ENCODE measurements at regions not wholly inside any gene's neighbourhood (a gene's known extent, or its start where the extent isn't known, plus 50 kb on each side); places are given as distances from the start of the nearest gene placed in this dataset.

DNA sequence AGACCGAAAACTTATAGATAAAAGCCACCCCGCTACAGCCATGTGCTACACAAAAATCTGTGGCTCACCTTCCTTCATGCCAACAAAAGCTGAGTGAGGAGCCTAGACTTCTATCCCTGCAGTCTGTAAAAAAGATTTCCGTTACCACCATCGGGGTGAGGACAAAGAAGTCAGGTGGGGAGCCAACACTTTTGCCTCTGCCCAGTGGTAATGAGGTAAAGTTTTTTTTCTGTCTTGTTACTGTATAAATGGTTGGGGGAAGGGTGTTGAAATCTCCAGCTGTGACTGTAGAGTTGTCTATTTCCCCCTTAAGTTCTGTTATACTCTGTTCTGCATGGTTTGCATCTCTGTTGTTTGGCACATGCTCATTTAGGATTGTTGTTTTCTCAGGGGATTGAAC is 707.8 kb downstream of the FLRT2 start:
- no peak for DNase-seq (ENCODE audit: low read depth, low spot score)
- Histone ChIP-seq H3K9me3 (ENCODE audit: control insufficient read depth, insufficient read depth, low read length) (no peaks in the 10 kb centered on the region), H3K27me3 (ENCODE audit: control insufficient read depth, insufficient read depth, low read length) (no peaks in the 10 kb centered on the region), H3K27ac (ENCODE audit: low read depth, low read length) (no peak overlapping the region), H3K4me3 (ENCODE audit: low read depth, low read length) (no peak overlapping the region)
- ChIA-PET CTCF (no interaction called here), POLR2A (no interaction called here)
- TF ChIP-seq, protein P1, sequence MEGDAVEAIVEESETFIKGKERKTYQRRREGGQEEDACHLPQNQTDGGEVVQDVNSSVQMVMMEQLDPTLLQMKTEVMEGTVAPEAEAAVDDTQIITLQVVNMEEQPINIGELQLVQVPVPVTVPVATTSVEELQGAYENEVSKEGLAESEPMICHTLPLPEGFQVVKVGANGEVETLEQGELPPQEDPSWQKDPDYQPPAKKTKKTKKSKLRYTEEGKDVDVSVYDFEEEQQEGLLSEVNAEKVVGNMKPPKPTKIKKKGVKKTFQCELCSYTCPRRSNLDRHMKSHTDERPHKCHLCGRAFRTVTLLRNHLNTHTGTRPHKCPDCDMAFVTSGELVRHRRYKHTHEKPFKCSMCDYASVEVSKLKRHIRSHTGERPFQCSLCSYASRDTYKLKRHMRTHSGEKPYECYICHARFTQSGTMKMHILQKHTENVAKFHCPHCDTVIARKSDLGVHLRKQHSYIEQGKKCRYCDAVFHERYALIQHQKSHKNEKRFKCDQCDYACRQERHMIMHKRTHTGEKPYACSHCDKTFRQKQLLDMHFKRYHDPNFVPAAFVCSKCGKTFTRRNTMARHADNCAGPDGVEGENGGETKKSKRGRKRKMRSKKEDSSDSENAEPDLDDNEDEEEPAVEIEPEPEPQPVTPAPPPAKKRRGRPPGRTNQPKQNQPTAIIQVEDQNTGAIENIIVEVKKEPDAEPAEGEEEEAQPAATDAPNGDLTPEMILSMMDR (IDR thresholded peaks at IDR 0.05; ENCODE audit: low read depth, low read length): no peak

DNA sequence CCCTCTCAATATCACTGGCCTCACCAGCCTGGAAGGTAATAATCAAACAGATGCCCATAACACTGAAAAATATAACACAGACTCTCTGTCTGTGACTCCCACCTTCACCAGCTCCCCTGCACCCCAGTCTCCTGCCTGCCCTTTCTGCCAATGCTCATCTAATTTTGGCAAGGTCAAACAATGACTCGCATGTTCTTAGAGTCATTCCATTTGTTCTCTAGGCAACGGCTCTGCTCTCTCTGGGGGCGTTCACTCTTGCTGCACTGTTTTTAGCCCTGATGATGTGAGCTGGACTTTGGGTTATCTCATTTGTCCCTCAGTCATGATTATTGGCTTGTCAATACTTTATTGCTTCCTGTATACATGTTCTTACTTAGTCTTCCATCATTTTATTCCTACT is 691.8 kb downstream of the FLRT2 start:
- H3K27me3 ChIP-seq (ENCODE audit: control insufficient read depth, insufficient read depth, low read length): no peaks in the 10 kb centered on the region
- TF ChIP-seq, protein P1 (IDR thresholded peaks at IDR 0.05; ENCODE audit: low read depth, low read length): no peak
- no peak for DNase-seq (ENCODE audit: low read depth, low spot score)
- ChIA-PET POLR2A (no interaction called here), CTCF (no interaction called here)
- H3K4me3 ChIP-seq (ENCODE audit: low read depth, low read length): no peak overlapping the region
- H3K27ac ChIP-seq (ENCODE audit: low read depth, low read length): no peak overlapping the region
- no peaks in the 10 kb centered on the region for H3K9me3 ChIP-seq (ENCODE audit: control insufficient read depth, insufficient read depth, low read length)

DNA sequence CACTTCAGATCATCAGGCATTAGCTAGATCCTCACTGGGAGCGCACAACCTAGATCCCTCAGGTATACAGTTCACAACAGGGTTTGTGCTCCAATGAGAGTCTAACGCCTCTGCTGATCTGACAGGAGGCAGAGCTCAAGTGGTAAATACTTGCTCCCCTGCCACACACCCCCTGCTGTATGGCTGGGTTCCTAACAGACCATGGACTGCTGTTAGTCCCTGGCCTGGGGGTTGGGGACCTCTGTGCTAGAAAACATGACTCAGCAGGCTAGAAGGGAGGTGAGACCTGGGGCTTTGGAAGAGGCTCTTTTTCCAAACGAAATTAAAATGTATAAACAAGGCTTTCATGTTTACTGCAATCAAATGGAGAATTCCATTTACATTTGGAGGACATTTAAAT is 691.1 kb downstream of the FLRT2 start:
- H3K27me3 ChIP-seq (ENCODE audit: control insufficient read depth, insufficient read depth, low read length): no peaks in the 10 kb centered on the region
- ChIA-PET CTCF (no interaction called here), POLR2A (no interaction called here)
- H3K27ac ChIP-seq (ENCODE audit: low read depth, low read length): no peak overlapping the region
- no peak for DNase-seq (ENCODE audit: low read depth, low spot score)
- TF ChIP-seq, protein P1 (IDR thresholded peaks at IDR 0.05; ENCODE audit: low read depth, low read length): no peak
- no peak overlapping the region for H3K4me3 ChIP-seq (ENCODE audit: low read depth, low read length)
- H3K9me3 ChIP-seq (ENCODE audit: control insufficient read depth, insufficient read depth, low read length): no peaks in the 10 kb centered on the region

DNA sequence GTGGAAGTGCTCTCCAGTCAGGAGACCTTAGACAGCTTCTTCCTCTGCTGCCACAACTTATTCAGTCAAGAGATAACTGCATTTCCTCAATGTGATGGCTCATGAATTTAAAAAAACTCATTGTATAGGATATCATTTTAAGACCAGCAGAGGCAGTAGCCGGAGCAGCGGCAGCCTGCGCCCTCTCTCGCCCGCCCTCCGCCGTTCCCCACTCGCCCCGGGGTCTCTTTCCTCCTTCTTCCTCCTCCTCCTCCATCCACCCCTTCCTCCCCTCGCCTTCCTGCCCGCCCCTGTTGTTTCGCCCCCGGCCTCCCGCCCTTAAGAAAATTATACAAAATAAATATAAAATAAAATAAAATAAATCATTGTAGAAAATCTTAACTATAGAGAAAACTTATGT is 687.6 kb downstream of the FLRT2 start:
- H3K4me3 ChIP-seq (ENCODE audit: low read depth, low read length): no peak overlapping the region
- no peak for DNase-seq (ENCODE audit: low read depth, low spot score)
- ChIA-PET CTCF (no interaction called here), POLR2A (no interaction called here)
- H3K9me3 ChIP-seq (ENCODE audit: control insufficient read depth, insufficient read depth, low read length): no peaks in the 10 kb centered on the region
- no peak overlapping the region for H3K27ac ChIP-seq (ENCODE audit: low read depth, low read length)
- TF ChIP-seq, protein P1 (IDR thresholded peaks at IDR 0.05; ENCODE audit: low read depth, low read length): no peak
- no peaks in the 10 kb centered on the region for H3K27me3 ChIP-seq (ENCODE audit: control insufficient read depth, insufficient read depth, low read length)

DNA sequence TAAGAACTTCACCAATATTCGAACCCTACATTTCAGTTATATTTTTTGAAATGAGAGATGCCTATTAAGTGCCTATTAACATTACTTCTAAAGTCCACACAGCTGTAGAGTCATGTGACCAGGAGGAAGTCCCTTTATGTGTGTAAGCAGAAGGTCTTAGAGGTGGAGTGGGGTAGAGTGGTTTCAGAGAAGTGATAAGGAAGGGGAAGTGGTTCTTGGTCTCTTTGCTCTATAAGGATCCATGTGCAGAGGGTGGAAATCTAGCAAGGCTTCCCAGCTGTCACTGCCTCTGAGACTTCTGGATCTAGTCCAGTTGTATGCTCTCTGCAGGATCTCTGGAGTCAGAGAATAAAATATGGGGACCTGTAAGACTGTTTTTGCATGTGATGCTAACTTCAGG is 673.9 kb downstream of the FLRT2 start:
- ChIA-PET POLR2A (no interaction called here), CTCF (no interaction called here)
- DNase-seq (ENCODE audit: low read depth, low spot score): no peak
- Histone ChIP-seq H3K27me3 (ENCODE audit: control insufficient read depth, insufficient read depth, low read length) (no peaks in the 10 kb centered on the region), H3K9me3 (ENCODE audit: control insufficient read depth, insufficient read depth, low read length) (no peaks in the 10 kb centered on the region), H3K27ac (ENCODE audit: low read depth, low read length) (no peak overlapping the region), H3K4me3 (ENCODE audit: low read depth, low read length) (no peak overlapping the region)
- TF ChIP-seq, protein P1 (IDR thresholded peaks at IDR 0.05; ENCODE audit: low read depth, low read length): no peak

Data from AG04450 (cell line).